ENCODE measurements at regions not wholly inside any gene's neighbourhood (a gene's known extent, or its start where the extent isn't known, plus 50 kb on each side); places are given as distances from the start of the nearest gene placed in this dataset.
A peak's percentile ranks its signal among the peaks of the same experiment; 100 is the strongest.

DNA sequence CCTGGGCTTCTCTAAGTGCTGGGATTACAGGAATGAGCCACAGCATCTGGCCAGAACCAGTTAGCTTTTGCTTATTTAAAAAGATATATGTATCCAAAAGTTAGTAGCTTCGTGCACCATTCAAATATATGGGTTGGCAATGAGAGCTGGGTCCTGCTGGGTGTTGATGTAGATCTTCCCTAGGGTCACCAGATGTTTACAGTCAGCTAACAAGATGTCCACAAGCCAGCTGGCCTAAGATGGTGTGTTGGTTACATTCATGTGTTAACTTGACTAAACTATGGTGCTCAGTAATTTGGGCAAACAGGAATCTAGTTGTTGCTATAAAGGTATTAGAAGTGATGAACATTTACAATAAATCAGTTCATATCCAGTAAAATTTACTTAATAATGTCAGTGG lies 948.6 kb upstream of the EDIL3 start:
- no peak for DNase-seq (ENCODE audit: low read depth)
- no peak overlapping the region for H3K4me3 ChIP-seq (ENCODE audit: low read depth, low read length)
- TF ChIP-seq POLR2A (IDR thresholded peaks at IDR 0.05; ENCODE audit: extremely low read depth, insufficient read length) = no peak
- TF ChIP-seq, protein P1, sequence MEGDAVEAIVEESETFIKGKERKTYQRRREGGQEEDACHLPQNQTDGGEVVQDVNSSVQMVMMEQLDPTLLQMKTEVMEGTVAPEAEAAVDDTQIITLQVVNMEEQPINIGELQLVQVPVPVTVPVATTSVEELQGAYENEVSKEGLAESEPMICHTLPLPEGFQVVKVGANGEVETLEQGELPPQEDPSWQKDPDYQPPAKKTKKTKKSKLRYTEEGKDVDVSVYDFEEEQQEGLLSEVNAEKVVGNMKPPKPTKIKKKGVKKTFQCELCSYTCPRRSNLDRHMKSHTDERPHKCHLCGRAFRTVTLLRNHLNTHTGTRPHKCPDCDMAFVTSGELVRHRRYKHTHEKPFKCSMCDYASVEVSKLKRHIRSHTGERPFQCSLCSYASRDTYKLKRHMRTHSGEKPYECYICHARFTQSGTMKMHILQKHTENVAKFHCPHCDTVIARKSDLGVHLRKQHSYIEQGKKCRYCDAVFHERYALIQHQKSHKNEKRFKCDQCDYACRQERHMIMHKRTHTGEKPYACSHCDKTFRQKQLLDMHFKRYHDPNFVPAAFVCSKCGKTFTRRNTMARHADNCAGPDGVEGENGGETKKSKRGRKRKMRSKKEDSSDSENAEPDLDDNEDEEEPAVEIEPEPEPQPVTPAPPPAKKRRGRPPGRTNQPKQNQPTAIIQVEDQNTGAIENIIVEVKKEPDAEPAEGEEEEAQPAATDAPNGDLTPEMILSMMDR (IDR thresholded peaks at IDR 0.05; ENCODE audit: low read depth, low read length) = no peak
- TF ChIP-seq, protein P2, sequence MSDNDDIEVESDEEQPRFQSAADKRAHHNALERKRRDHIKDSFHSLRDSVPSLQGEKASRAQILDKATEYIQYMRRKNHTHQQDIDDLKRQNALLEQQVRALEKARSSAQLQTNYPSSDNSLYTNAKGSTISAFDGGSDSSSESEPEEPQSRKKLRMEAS (IDR thresholded peaks at IDR 0.05; ENCODE audit: low read depth, low read length) = no peak
- no peak for TF ChIP-seq MYC (IDR thresholded peaks at IDR 0.05; ENCODE audit: low read depth, low read length)

DNA sequence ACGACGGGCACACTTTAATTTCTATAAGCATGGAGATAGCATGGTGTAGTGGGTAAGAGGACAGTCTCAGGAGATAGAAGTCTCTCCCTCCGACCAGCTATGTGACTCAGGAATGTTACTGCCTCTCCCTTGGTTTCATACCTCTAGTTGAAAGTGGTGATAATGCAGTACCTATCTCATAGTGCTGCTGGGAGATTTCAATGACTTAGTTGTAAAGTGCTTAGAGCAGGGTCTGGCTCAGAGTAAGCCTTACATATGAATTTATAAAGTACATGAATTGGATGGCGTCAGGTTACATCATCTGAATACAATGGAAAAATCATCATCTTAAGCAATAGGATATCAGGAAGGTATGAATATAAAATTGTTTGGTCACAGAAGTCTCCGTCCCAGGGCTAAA lies 952.8 kb upstream of the EDIL3 start:
- no peak for TF ChIP-seq MYC (IDR thresholded peaks at IDR 0.05; ENCODE audit: low read depth, low read length)
- DNase-seq (ENCODE audit: low read depth) = no peak
- H3K4me3 ChIP-seq (ENCODE audit: low read depth, low read length) = no peak overlapping the region

DNA sequence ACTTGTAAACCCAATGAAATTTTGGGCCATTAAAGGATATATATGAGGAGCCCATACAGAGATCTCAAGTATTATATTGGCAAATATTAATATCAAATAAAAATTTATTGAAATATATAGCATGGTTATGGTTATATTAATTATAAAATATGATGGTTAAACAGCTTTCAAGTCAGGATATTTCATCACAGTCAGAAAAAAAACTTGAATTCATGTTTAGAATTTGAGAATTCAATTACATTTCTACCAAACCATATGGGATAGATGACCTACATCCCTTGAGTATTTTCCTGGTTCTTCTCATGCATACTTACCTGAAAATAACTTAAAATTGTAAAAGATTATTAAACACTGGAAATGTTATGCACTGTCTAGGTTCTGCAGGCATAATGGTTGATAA lies 956.1 kb upstream of the EDIL3 start:
- H3K4me3 ChIP-seq (ENCODE audit: low read depth, low read length) = no peak overlapping the region
- no peak for DNase-seq (ENCODE audit: low read depth)
- TF ChIP-seq, protein P2 (IDR thresholded peaks at IDR 0.05; ENCODE audit: low read depth, low read length) = no peak
- TF ChIP-seq MYC (IDR thresholded peaks at IDR 0.05; ENCODE audit: low read depth, low read length) (no peak), POLR2A (IDR thresholded peaks at IDR 0.05; ENCODE audit: extremely low read depth, insufficient read length) (no peak)
- TF ChIP-seq, protein P1 (IDR thresholded peaks at IDR 0.05; ENCODE audit: low read depth, low read length) = no peak

DNA sequence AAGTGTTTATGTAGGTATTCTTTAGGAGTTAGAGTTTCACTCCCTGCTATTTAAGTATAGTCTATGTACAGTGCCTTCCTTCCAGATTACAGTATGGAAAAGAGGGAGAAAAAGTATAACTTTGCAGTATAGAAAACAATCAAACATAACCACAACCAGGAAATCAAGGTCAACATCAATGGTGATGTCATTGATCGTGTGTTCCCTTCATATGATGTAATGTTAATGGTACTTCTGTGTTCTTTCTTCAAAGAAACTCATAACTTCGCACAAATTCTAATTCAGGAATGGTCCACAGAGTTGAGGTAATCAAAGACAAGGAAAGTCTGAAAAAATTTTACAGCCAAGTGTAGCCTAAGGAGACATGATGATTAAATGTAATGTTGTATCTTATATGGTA lies 961.1 kb upstream of the EDIL3 start:
- no peak for DNase-seq (ENCODE audit: low read depth)
- H3K4me3 ChIP-seq (ENCODE audit: low read depth, low read length) = no peak overlapping the region
- TF ChIP-seq MYC (IDR thresholded peaks at IDR 0.05; ENCODE audit: low read depth, low read length) (no peak), POLR2A (IDR thresholded peaks at IDR 0.05; ENCODE audit: extremely low read depth, insufficient read length) (no peak)
- TF ChIP-seq, protein P1 (IDR thresholded peaks at IDR 0.05; ENCODE audit: low read depth, low read length) = no peak
- TF ChIP-seq, protein P2 (IDR thresholded peaks at IDR 0.05; ENCODE audit: low read depth, low read length) = no peak

DNA sequence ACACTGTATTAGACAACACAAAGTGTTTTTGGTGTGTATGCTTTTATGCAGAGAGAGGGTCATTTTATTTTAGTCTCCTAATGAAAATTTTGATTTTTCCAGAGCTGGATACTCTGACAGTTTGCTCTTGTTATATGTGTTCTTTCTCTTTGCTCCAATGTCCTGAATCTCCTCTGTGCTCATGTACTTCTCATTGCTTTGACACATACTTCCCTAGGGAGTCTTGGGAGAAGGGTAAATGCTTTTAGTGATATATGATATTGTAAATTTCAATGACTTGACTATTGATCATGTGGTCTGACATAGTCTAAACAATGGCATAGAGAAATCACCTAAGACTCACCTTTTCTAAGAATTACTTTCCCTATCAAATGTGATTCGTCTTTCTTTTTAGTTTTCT lies 972.6 kb upstream of the EDIL3 start:
- no peak for DNase-seq (ENCODE audit: low read depth)
- H3K4me3 ChIP-seq (ENCODE audit: low read depth, low read length) = no peak overlapping the region
- TF ChIP-seq, protein P2 (IDR thresholded peaks at IDR 0.05; ENCODE audit: low read depth, low read length) = no peak
- no peak for TF ChIP-seq POLR2A (IDR thresholded peaks at IDR 0.05; ENCODE audit: extremely low read depth, insufficient read length)
- TF ChIP-seq, protein P1 (IDR thresholded peaks at IDR 0.05; ENCODE audit: low read depth, low read length) = no peak
- no peak for TF ChIP-seq MYC (IDR thresholded peaks at IDR 0.05; ENCODE audit: low read depth, low read length)

DNA sequence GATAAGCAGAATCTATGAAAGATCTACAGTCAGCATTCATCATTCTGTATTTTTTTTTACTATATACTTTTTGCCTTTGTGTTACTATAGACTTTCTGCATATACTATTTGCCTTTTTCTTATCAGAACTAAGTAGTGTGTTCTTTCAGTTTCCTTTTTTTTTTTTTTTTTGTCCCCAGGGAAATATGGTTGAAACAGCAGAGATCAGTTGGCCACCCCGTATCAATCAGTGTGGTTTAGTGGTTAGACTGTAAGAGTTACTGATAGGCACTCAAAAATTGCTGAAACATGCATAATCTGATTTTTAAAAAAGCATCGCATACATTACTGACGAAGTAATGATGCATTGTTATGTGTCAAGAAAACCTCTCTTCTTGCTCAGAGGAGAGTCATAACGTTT lies 990.8 kb upstream of the EDIL3 start:
- H3K4me3 ChIP-seq (ENCODE audit: low read depth, low read length) = no peak overlapping the region
- DNase-seq (ENCODE audit: low read depth) = peak; percentile 7
- TF ChIP-seq, protein P2 (IDR thresholded peaks at IDR 0.05; ENCODE audit: low read depth, low read length) = no peak
- no peak for TF ChIP-seq POLR2A (IDR thresholded peaks at IDR 0.05; ENCODE audit: extremely low read depth, insufficient read length)
- TF ChIP-seq, protein P1 (IDR thresholded peaks at IDR 0.05; ENCODE audit: low read depth, low read length) = no peak
- no peak for TF ChIP-seq MYC (IDR thresholded peaks at IDR 0.05; ENCODE audit: low read depth, low read length)

All from NB4 (cell line).